ENCODE measurements at regions not wholly inside any gene's neighbourhood (a gene's known extent, or its start where the extent isn't known, plus 50 kb on each side); places are given as distances from the start of the nearest gene placed in this dataset.

- no peak for TF ChIP-seq SUZ12 (IDR thresholded peaks at IDR 0.05; ENCODE audit: extremely low read depth, insufficient read depth, insufficient read length)
- TF ChIP-seq ZNF274 (IDR thresholded peaks at IDR 0.05; ENCODE audit: low read depth, low read length): no peak
- TF ChIP-seq YY1 (IDR thresholded peaks at IDR 0.05; ENCODE audit: insufficient read depth, insufficient read length): no peak
Measured at GRCh38 chr11:79544361-79544760, 103.5 kb upstream of the TENM4 start.
